GM10266 (cell line): ENCODE measurements at regions not wholly inside any gene's neighbourhood (a gene's known extent, or its start where the extent isn't known, plus 50 kb on each side); places are given as distances from the start of the nearest gene placed in this dataset.

ENCODE experiments used
- DNase-seq: peaks from one replicate; pipeline ENCODE4 v3.0.0; 2012; ENCODE audit errors: extremely low spot score
- CTCF ChIP-seq: IDR thresholded peaks from 2 replicates; pipeline ENCODE4 v1.5.1; 2012; ENCODE audit warnings: mild to moderate bottlenecking, low read depth; ENCODE audit not compliant: control insufficient read depth, insufficient read depth; ENCODE audit errors: missing control alignments

GRCh38 chr11:70914496-70914895 lies 337.9 kb downstream of the SHANK2 start:
- TF ChIP-seq CTCF = no peak

GRCh38 chr11:70915158-70915985 lies 337.0 kb downstream of the SHANK2 start:
- TF ChIP-seq CTCF = no peak
- DNase-seq = no peak

More at GRCh38 chr11:70914496-70914895, 337.9 kb downstream of the SHANK2 start:
- DNase-seq = no peak

GRCh38 chr11:70916351-70916750 lies 336.0 kb downstream of the SHANK2 start:
- DNase-seq = no peak
- no peak for TF ChIP-seq CTCF

DNA sequence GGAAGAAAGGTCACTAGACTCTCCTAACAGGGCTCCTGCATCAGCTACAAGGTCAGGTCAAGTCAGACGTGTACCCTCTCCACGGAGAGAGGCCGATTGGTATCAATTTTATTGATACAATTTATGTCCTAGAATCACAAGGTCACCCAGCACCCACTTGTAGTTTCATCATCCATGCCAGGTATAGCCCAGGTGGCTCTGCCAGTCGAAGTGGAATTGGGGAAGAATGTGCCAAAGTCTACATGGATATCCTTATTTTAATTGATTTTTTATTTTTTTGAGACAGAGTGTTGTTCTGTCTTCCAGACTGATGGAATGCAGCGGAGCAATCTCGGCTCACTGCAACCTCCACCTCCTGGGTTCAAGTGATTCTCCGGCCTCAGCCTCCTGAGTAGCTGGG lies 334.1 kb downstream of the SHANK2 start:
- TF ChIP-seq CTCF = no peak
- DNase-seq = no peak

DNA sequence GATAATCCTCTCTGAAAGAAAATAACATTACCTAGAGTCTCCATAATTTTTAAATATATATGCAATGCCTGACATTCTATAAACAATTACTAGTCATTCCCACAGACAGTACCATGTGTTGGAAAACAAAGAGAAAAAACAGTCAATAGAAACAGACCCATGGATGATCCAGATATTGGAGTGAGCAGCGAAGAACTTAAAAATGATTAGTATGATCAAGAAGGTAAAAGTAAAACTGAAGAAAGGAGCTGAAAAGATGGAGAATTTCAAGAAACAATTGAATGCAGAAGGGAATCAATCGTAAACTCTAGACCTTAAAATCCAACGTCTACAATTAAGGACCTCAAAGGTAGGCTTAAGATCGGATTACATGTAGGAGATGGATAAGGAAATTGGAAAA lies 330.6 kb downstream of the SHANK2 start:
- DNase-seq = no peak
- no peak for TF ChIP-seq CTCF

GRCh38 chr11:70924108-70924507 lies 328.3 kb downstream of the SHANK2 start:
- TF ChIP-seq CTCF = no peak
- no peak for DNase-seq

DNA sequence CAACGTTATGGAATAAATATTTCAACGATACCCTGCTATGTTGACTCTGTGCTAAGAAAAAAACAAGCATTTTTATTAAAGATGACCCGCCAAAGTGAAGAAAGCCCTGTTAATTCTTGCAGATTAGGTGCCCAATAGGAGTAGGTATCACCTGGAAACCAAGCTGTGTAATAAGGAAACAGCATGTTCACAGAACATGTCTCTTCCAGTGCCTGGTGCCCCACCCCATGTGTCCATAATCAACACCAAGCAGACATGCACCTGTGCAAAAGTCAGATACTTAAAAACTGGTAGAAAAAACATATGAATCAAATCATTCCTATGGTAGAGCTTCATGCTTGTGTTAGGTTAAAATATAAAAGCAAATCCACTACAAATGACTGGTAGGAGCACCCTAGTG lies 327.1 kb downstream of the SHANK2 start:
- DNase-seq = no peak
- TF ChIP-seq CTCF = no peak
